Astrocyte (in vitro differentiated cells and primary cell): ENCODE measurements at regions not wholly inside any gene's neighbourhood (a gene's known extent, or its start where the extent isn't known, plus 50 kb on each side); places are given as distances from the start of the nearest gene placed in this dataset.

ENCODE experiments used
- DNase-seq: peaks from one replicate; pipeline ENCODE4 v3.0.0-alpha.2; 2010; ENCODE audit warnings: low read depth
- FAIRE-seq: peaks from 2 replicates; lab custom pipeline; 2011; peaks lifted over from hg19 to GRCh38; lab: Jason Lieb, UNC
- H2AFZ ChIP-seq: 2 replicates; pipeline ENCODE4 v1.6.0; 2012; ENCODE audit warnings: low read depth, low read length, inconsistent platforms
- H3K27ac ChIP-seq: 2 replicates; pipeline ENCODE4 v1.5.1; 2011; ENCODE audit warnings: low read depth, low read length, inconsistent platforms
- H3K27me3 ChIP-seq: 2 replicates; pipeline ENCODE4 v1.6.0; 2011; ENCODE audit warnings: low read length, inconsistent platforms; ENCODE audit not compliant: insufficient read depth
- H3K36me3 ChIP-seq: 2 replicates; pipeline ENCODE4 v1.5.1; 2011; ENCODE audit warnings: low read length, inconsistent platforms; ENCODE audit not compliant: insufficient read depth
- H3K4me1 ChIP-seq: 2 replicates; pipeline ENCODE4 v1.5.1; 2011; ENCODE audit warnings: low read length, inconsistent platforms; ENCODE audit not compliant: insufficient read depth
- H3K4me2 ChIP-seq: 2 replicates; pipeline ENCODE4 v1.6.0; 2012; ENCODE audit warnings: low read length, inconsistent platforms
- H3K4me3 ChIP-seq: 2 replicates; pipeline ENCODE4 v1.5.1; 2011; ENCODE audit warnings: low read depth, mild to moderate bottlenecking, low read length, inconsistent platforms; ENCODE audit not compliant: insufficient read depth
- H3K79me2 ChIP-seq: 2 replicates; pipeline ENCODE4 v1.6.0; 2012; ENCODE audit warnings: mild to moderate bottlenecking, low read length, inconsistent platforms; ENCODE audit not compliant: insufficient read depth
- H3K9ac ChIP-seq: 2 replicates; pipeline ENCODE4 v1.6.0; 2012; ENCODE audit warnings: mild to moderate bottlenecking, low read length, inconsistent platforms
- H3K9me3 ChIP-seq: 2 replicates; pipeline ENCODE4 v1.5.1; 2012; ENCODE audit warnings: low read depth, mild to moderate bottlenecking, low read length, inconsistent platforms; ENCODE audit not compliant: insufficient read depth
- H4K20me1 ChIP-seq: 2 replicates; pipeline ENCODE4 v1.6.0; 2012; ENCODE audit warnings: low read length, inconsistent platforms; ENCODE audit not compliant: insufficient read depth
- H3K27ac Mint-ChIP-seq: one replicate; pipeline ENCODE4 v1.8.0; 2021; ENCODE audit warnings: mild to moderate bottlenecking, mixed read lengths; ENCODE audit not compliant: unreplicated experiment
- H3K27me3 Mint-ChIP-seq: one replicate; pipeline ENCODE4 v1.8.0; 2021; ENCODE audit warnings: low read depth, mixed read lengths; ENCODE audit not compliant: unreplicated experiment
- H3K36me3 Mint-ChIP-seq: one replicate; pipeline ENCODE4 v1.8.0; 2021; ENCODE audit warnings: low read depth, mixed read lengths; ENCODE audit not compliant: unreplicated experiment
- H3K4me1 Mint-ChIP-seq: one replicate; pipeline ENCODE4 v1.8.0; 2021; ENCODE audit warnings: low read depth, mixed read lengths; ENCODE audit not compliant: unreplicated experiment
- H3K4me3 Mint-ChIP-seq: one replicate; pipeline ENCODE4 v1.8.0; 2021; ENCODE audit warnings: mild to moderate bottlenecking, moderate library complexity, mixed read lengths; ENCODE audit not compliant: unreplicated experiment
- H3K9me3 Mint-ChIP-seq: one replicate; pipeline ENCODE4 v1.8.0; 2021; ENCODE audit warnings: mild to moderate bottlenecking, mixed read lengths; ENCODE audit not compliant: unreplicated experiment
- EZH2 ChIP-seq: IDR thresholded peaks from 2 replicates; pipeline ENCODE4 v1.6.1; 2012; ENCODE audit warnings: mild to moderate bottlenecking, low read length, inconsistent platforms; ENCODE audit not compliant: insufficient read depth
- TF ChIP-seq, protein P1 (sequence below): IDR thresholded peaks from 2 replicates; pipeline ENCODE4 v1.5.1; 2011; ENCODE audit warnings: low read depth, mild to moderate bottlenecking, inconsistent platforms, low read length, moderate library complexity; ENCODE audit not compliant: insufficient read depth

DNA sequence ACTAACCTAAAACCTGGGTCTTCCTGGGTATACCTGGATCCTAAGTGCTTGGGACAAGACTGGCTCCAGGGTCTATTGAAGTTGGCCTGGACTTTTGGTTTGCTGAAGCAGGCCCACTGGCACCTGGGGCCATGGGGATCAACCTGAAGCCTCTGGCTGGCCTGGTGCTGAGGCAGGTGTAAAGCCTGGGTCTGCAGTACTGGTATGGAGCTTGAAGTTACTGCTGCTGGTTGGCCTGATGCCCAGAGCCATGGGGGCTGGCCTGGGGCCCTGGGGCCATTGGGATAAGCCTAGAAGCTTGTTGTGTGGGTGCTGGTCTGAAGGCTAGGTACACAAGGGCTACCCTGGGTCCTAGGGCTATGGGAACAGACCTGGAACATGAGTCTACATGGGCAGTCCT lies 743.2 kb upstream of the GRIA3 start:
- Histone ChIP-seq H3K27ac (no peak overlapping the region), H3K27me3 (no peaks in the 10 kb centered on the region), H4K20me1 (no peaks in the 10 kb centered on the region), H3K4me3 (no peak overlapping the region), H3K9me3 (no peaks in the 10 kb centered on the region), H3K36me3 (no peaks in the 10 kb centered on the region), H3K4me2 (no peak overlapping the region), H3K79me2 (no peaks in the 10 kb centered on the region), H2AFZ (no peak overlapping the region), H3K4me1 (no peaks in the 10 kb centered on the region), H3K9ac (no peak overlapping the region)
- DNase-seq (no peak), FAIRE-seq (no peak)
- no peaks in the 10 kb centered on the region for H3K36me3 Mint-ChIP-seq
- H3K4me1 Mint-ChIP-seq = no peaks in the 10 kb centered on the region
- TF ChIP-seq, protein P1, sequence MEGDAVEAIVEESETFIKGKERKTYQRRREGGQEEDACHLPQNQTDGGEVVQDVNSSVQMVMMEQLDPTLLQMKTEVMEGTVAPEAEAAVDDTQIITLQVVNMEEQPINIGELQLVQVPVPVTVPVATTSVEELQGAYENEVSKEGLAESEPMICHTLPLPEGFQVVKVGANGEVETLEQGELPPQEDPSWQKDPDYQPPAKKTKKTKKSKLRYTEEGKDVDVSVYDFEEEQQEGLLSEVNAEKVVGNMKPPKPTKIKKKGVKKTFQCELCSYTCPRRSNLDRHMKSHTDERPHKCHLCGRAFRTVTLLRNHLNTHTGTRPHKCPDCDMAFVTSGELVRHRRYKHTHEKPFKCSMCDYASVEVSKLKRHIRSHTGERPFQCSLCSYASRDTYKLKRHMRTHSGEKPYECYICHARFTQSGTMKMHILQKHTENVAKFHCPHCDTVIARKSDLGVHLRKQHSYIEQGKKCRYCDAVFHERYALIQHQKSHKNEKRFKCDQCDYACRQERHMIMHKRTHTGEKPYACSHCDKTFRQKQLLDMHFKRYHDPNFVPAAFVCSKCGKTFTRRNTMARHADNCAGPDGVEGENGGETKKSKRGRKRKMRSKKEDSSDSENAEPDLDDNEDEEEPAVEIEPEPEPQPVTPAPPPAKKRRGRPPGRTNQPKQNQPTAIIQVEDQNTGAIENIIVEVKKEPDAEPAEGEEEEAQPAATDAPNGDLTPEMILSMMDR = no peak
- no peak for TF ChIP-seq EZH2
- H3K4me3 Mint-ChIP-seq = no peak overlapping the region
- peaks cover 5% of the 10 kb centered on the region for H3K9me3 Mint-ChIP-seq
- H3K27ac Mint-ChIP-seq = no peak overlapping the region
- no peaks in the 10 kb centered on the region for H3K27me3 Mint-ChIP-seq

DNA sequence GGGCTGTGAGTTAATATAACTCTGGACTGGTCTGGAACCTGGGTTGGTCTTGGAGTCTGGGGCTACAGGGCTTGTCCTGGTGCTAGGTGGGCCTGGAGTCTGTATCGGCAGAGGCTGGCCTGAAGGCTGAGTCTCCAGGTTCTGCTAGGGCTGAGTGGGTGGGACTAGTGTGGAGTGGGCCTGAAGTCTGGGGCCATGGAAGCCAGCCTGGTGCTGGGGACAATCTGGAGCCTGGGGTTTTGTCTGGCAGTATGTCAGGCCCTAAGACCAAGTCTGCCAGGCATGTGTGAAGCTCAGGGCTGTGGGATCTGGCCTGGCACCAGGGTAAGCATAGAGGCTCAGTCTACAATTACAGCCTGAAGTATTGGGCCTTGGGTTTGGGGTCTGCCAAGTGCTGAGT lies 742.6 kb upstream of the GRIA3 start:
- Histone ChIP-seq H3K4me1 (no peaks in the 10 kb centered on the region), H3K36me3 (no peaks in the 10 kb centered on the region), H4K20me1 (no peaks in the 10 kb centered on the region), H3K9me3 (no peaks in the 10 kb centered on the region), H2AFZ (no peak overlapping the region), H3K27me3 (no peaks in the 10 kb centered on the region), H3K9ac (no peak overlapping the region), H3K4me2 (no peak overlapping the region), H3K27ac (no peak overlapping the region), H3K4me3 (no peak overlapping the region), H3K79me2 (no peaks in the 10 kb centered on the region)
- FAIRE-seq (no peak), DNase-seq (no peak)
- Mint-ChIP-seq H3K27me3 (no peaks in the 10 kb centered on the region), H3K4me1 (no peaks in the 10 kb centered on the region), H3K27ac (no peak overlapping the region), H3K4me3 (no peak overlapping the region), H3K9me3 (peaks cover 5% of the 10 kb centered on the region), H3K36me3 (no peaks in the 10 kb centered on the region)
- TF ChIP-seq EZH2 = no peak
- TF ChIP-seq, protein P1 = no peak

DNA sequence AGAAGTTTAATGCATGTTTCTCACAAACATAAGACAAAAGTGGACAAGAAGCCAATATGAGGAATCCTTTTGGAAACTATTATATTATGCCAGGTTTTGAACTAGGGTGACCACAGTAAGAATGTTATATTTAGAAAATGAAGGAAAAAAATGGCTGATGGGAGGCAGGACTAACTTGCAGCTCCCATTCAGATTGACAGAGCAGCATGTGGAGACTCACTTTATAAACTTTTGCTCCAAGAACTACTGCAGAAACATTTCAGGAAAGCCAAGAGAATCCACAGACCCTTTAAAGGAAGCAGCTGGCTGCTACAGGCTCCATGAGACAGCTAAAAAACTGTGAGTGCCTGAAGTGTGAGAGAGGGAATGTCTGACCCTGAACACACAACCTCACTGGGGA lies 738.6 kb upstream of the GRIA3 start:
- FAIRE-seq (no peak), DNase-seq (no peak)
- Mint-ChIP-seq H3K27ac (no peak overlapping the region), H3K27me3 (no peaks in the 10 kb centered on the region), H3K36me3 (no peaks in the 10 kb centered on the region), H3K4me1 (no peaks in the 10 kb centered on the region), H3K9me3 (peaks cover 4% of the 10 kb centered on the region), H3K4me3 (no peak overlapping the region)
- H3K9ac ChIP-seq = no peak overlapping the region
- no peaks in the 10 kb centered on the region for H3K4me1 ChIP-seq
- no peaks in the 10 kb centered on the region for H4K20me1 ChIP-seq
- H3K4me2 ChIP-seq = no peak overlapping the region
- H3K36me3 ChIP-seq = no peaks in the 10 kb centered on the region
- no peaks in the 10 kb centered on the region for H3K9me3 ChIP-seq
- no peaks in the 10 kb centered on the region for H3K27me3 ChIP-seq
- H3K4me3 ChIP-seq = no peak overlapping the region
- H3K27ac ChIP-seq = no peak overlapping the region
- no peaks in the 10 kb centered on the region for H3K79me2 ChIP-seq
- TF ChIP-seq, protein P1 = no peak
- TF ChIP-seq EZH2 = no peak
- H2AFZ ChIP-seq = no peak overlapping the region
